ENCODE measurements at regions not wholly inside any gene's neighbourhood (a gene's known extent, or its start where the extent isn't known, plus 50 kb on each side); places are given as distances from the start of the nearest gene placed in this dataset.

- DNase-seq (no peak), ATAC-seq (ENCODE audit: poor library complexity) (no peak)
- H3K9me3 ChIP-seq (ENCODE audit: control insufficient read depth in 1 of 2, insufficient read depth in 1 of 2, low read length in 2 of 2): peaks cover 0 to 9% of the 10 kb centered on the region in 2 experiments
- no peak overlapping the region for H3K27ac ChIP-seq (ENCODE audit: low read depth in 1 of 2, low read length in 2 of 2)
- no peak overlapping the region for H3K4me3 Mint-ChIP-seq
- H3K27ac Mint-ChIP-seq: no peak overlapping the region
- no peaks in the 10 kb centered on the region for H3K9me3 Mint-ChIP-seq
- H3K4me1 ChIP-seq (ENCODE audit: insufficient read depth, low read length): peaks cover 8% of the 10 kb centered on the region
- TF ChIP-seq CTCF (IDR thresholded peaks at IDR 0.05): no peak
- POLR2A ChIA-PET: no interaction called here
- intact Hi-C loops (cut with DNase I, micrococcal nuclease): no loop called here
- peaks cover 46% of the 10 kb centered on the region for H3K27me3 Mint-ChIP-seq
- H3K4me3 ChIP-seq (ENCODE audit: low read length): no peak overlapping the region
- H3K36me3 Mint-ChIP-seq (ENCODE audit: low read depth): no peaks in the 10 kb centered on the region
- no peaks in the 10 kb centered on the region for H3K36me3 ChIP-seq (ENCODE audit: insufficient read depth, low read length)
- peaks cover 27% of the 10 kb centered on the region in 2 experiments for H3K27me3 ChIP-seq (ENCODE audit: control insufficient read depth in 1 of 2, insufficient read depth in 2 of 2, low read length in 2 of 2)
- CTCF ChIA-PET: no interaction called here
- H3K4me1 Mint-ChIP-seq (ENCODE audit: low read depth): peaks cover 6% of the 10 kb centered on the region
Measured at GRCh38 chr21:38664841-38665240, 140.9 kb upstream of the ETS2 start.

GRCh38 chr21:38667291-38667870 lies 138.3 kb upstream of the ETS2 start:
- no peaks in the 10 kb centered on the region for H3K36me3 ChIP-seq (ENCODE audit: insufficient read depth, low read length)
- H3K27me3 ChIP-seq (ENCODE audit: control insufficient read depth in 1 of 2, insufficient read depth in 2 of 2, low read length in 2 of 2): peaks cover 10 to 16% of the 10 kb centered on the region in 2 experiments
- TF ChIP-seq CTCF (IDR thresholded peaks at IDR 0.05): no peak
- Mint-ChIP-seq H3K9me3 (no peaks in the 10 kb centered on the region), H3K36me3 (ENCODE audit: low read depth) (no peaks in the 10 kb centered on the region), H3K27ac (no peak overlapping the region), H3K4me1 (ENCODE audit: low read depth) (no peaks in the 10 kb centered on the region), H3K4me3 (no peak overlapping the region), H3K27me3 (peaks cover 32% of the 10 kb centered on the region)
- H3K4me3 ChIP-seq (ENCODE audit: low read length): no peak overlapping the region
- ChIA-PET CTCF (no interaction called here), POLR2A (no interaction called here)
- DNase-seq (peak in 2 of 14 experiments; percentile 23 to 43), ATAC-seq (ENCODE audit: poor library complexity) (no peak)
- no peak overlapping the region for H3K27ac ChIP-seq (ENCODE audit: low read depth in 1 of 2, low read length in 2 of 2)
- no peaks in the 10 kb centered on the region for H3K9me3 ChIP-seq (ENCODE audit: control insufficient read depth in 1 of 2, insufficient read depth in 1 of 2, low read length in 2 of 2)
- H3K4me1 ChIP-seq (ENCODE audit: insufficient read depth, low read length): no peaks in the 10 kb centered on the region
- intact Hi-C loops (cut with DNase I, micrococcal nuclease): no loop called here

- ChIA-PET POLR2A (no interaction called here), CTCF (no interaction called here)
- Histone ChIP-seq H3K27me3 (ENCODE audit: control insufficient read depth in 1 of 2, insufficient read depth in 2 of 2, low read length in 2 of 2) (peaks cover 9 to 10% of the 10 kb centered on the region in 2 experiments), H3K9me3 (ENCODE audit: control insufficient read depth in 1 of 2, insufficient read depth in 1 of 2, low read length in 2 of 2) (no peaks in the 10 kb centered on the region), H3K27ac (ENCODE audit: low read depth in 1 of 2, low read length in 2 of 2) (no peak overlapping the region), H3K4me3 (ENCODE audit: low read length) (no peak overlapping the region), H3K36me3 (ENCODE audit: insufficient read depth, low read length) (no peaks in the 10 kb centered on the region), H3K4me1 (ENCODE audit: insufficient read depth, low read length) (no peaks in the 10 kb centered on the region)
- no peaks in the 10 kb centered on the region for H3K4me1 Mint-ChIP-seq (ENCODE audit: low read depth)
- ATAC-seq (ENCODE audit: poor library complexity) (no peak), DNase-seq (no peak)
- H3K9me3 Mint-ChIP-seq: no peaks in the 10 kb centered on the region
- no peak for TF ChIP-seq CTCF (IDR thresholded peaks at IDR 0.05)
- intact Hi-C loops (cut with DNase I, micrococcal nuclease): no loop called here
- no peak overlapping the region for H3K4me3 Mint-ChIP-seq
- H3K27me3 Mint-ChIP-seq: peaks cover 25% of the 10 kb centered on the region
- no peaks in the 10 kb centered on the region for H3K36me3 Mint-ChIP-seq (ENCODE audit: low read depth)
- H3K27ac Mint-ChIP-seq: no peak overlapping the region
Measured at GRCh38 chr21:38668067-38668466, 137.7 kb upstream of the ETS2 start.

Measured in CD4-positive, alpha-beta T cell (primary cell).